HepG2 (cell line): ENCODE measurements at regions not wholly inside any gene's neighbourhood (a gene's known extent, or its start where the extent isn't known, plus 50 kb on each side); places are given as distances from the start of the nearest gene placed in this dataset.

Source experiments
- KDM5A ChIP-seq: fragments of 200-600 bp; sonication (generic); IDR thresholded peaks from 2 replicates; pipeline ENCODE4 v1.7.0; 2018; ENCODE audit warnings: antibody characterized with exemption, mild to moderate bottlenecking, low read length, borderline replicate concordance
- NFRKB ChIP-seq: fragments of 450-650 bp; IDR thresholded peaks from 2 replicates; pipeline ENCODE4 v1.6.1; 2017
- NRL ChIP-seq: sonication (generic); formaldehyde crosslinking; IDR thresholded peaks from 2 replicates; pipeline ENCODE4 v1.5.0; 2020; ENCODE audit warnings: missing genetic modification reagents, mild to moderate bottlenecking, moderate library complexity, borderline replicate concordance
- SKI ChIP-seq: fragments of 450-650 bp; IDR thresholded peaks from one replicate; pipeline ENCODE4 v1.6.1; 2018; ENCODE audit warnings: mild to moderate bottlenecking; ENCODE audit not compliant: partially characterized antibody
- ZNF234 ChIP-seq: sonication (generic); formaldehyde crosslinking; conservative IDR thresholded peaks from 2 replicates; pipeline ENCODE4 v1.5.1; 2020; ENCODE audit warnings: mild to moderate bottlenecking, missing genetic modification reagents
- TF ChIP-seq, protein P1 (sequence below): IDR thresholded peaks from 2 replicates; pipeline ENCODE4 v1.6.1; 2016; ENCODE audit warnings: mild to moderate bottlenecking
- TF ChIP-seq, protein P2 (sequence below): sonication (generic); formaldehyde crosslinking; IDR thresholded peaks from 2 replicates; pipeline ENCODE4 v1.9.0; 2021; ENCODE audit warnings: mild to moderate bottlenecking, missing genetic modification reagents
- TF ChIP-seq, protein P3 (sequence below): sonication (generic); formaldehyde crosslinking; IDR thresholded peaks from 2 replicates; pipeline ENCODE4 v1.4.0; 2020; ENCODE audit warnings: low read depth, missing genetic modification reagents

DNA sequence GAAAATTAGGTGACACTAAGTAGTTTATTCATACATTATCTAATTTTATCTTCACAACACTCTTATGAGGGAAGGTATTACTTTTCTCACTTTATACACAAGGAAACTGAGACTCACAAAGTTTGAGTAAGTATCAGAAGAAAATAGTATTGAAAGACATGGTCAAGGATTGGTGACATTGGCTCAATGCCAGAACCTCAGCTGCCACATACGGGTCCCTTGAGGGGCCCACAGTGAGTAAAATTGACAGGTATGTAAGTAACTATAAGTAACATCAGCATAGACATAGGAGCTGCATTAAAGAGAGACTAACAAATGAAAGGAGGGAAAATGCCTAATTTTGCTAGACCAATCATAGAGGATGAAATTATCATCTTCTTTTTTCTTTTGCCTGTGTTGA is 134.1 kb downstream of the COX18 start (continued):
- TF ChIP-seq SKI (no peak), KDM5A (no peak), NRL (CRISPR knock-in tag) (no peak), ZNF234 (CRISPR knock-in tag) (no peak), NFRKB (no peak)
- TF ChIP-seq, protein P1, sequence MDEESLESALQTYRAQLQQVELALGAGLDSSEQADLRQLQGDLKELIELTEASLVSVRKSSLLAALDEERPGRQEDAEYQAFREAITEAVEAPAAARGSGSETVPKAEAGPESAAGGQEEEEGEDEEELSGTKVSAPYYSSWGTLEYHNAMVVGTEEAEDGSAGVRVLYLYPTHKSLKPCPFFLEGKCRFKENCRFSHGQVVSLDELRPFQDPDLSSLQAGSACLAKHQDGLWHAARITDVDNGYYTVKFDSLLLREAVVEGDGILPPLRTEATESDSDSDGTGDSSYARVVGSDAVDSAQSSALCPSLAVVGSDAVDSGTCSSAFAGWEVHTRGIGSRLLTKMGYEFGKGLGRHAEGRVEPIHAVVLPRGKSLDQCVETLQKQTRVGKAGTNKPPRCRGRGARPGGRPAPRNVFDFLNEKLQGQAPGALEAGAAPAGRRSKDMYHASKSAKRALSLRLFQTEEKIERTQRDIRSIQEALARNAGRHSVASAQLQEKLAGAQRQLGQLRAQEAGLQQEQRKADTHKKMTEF (CRISPR knock-in tag): no peak
- TF ChIP-seq, protein P2, sequence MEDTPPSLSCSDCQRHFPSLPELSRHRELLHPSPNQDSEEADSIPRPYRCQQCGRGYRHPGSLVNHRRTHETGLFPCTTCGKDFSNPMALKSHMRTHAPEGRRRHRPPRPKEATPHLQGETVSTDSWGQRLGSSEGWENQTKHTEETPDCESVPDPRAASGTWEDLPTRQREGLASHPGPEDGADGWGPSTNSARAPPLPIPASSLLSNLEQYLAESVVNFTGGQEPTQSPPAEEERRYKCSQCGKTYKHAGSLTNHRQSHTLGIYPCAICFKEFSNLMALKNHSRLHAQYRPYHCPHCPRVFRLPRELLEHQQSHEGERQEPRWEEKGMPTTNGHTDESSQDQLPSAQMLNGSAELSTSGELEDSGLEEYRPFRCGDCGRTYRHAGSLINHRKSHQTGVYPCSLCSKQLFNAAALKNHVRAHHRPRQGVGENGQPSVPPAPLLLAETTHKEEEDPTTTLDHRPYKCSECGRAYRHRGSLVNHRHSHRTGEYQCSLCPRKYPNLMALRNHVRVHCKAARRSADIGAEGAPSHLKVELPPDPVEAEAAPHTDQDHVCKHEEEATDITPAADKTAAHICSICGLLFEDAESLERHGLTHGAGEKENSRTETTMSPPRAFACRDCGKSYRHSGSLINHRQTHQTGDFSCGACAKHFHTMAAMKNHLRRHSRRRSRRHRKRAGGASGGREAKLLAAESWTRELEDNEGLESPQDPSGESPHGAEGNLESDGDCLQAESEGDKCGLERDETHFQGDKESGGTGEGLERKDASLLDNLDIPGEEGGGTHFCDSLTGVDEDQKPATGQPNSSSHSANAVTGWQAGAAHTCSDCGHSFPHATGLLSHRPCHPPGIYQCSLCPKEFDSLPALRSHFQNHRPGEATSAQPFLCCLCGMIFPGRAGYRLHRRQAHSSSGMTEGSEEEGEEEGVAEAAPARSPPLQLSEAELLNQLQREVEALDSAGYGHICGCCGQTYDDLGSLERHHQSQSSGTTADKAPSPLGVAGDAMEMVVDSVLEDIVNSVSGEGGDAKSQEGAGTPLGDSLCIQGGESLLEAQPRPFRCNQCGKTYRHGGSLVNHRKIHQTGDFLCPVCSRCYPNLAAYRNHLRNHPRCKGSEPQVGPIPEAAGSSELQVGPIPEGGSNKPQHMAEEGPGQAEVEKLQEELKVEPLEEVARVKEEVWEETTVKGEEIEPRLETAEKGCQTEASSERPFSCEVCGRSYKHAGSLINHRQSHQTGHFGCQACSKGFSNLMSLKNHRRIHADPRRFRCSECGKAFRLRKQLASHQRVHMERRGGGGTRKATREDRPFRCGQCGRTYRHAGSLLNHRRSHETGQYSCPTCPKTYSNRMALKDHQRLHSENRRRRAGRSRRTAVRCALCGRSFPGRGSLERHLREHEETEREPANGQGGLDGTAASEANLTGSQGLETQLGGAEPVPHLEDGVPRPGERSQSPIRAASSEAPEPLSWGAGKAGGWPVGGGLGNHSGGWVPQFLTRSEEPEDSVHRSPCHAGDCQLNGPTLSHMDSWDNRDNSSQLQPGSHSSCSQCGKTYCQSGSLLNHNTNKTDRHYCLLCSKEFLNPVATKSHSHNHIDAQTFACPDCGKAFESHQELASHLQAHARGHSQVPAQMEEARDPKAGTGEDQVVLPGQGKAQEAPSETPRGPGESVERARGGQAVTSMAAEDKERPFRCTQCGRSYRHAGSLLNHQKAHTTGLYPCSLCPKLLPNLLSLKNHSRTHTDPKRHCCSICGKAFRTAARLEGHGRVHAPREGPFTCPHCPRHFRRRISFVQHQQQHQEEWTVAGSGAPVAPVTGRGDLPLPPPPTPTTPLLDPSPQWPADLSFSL: no peak
- TF ChIP-seq, protein P3, sequence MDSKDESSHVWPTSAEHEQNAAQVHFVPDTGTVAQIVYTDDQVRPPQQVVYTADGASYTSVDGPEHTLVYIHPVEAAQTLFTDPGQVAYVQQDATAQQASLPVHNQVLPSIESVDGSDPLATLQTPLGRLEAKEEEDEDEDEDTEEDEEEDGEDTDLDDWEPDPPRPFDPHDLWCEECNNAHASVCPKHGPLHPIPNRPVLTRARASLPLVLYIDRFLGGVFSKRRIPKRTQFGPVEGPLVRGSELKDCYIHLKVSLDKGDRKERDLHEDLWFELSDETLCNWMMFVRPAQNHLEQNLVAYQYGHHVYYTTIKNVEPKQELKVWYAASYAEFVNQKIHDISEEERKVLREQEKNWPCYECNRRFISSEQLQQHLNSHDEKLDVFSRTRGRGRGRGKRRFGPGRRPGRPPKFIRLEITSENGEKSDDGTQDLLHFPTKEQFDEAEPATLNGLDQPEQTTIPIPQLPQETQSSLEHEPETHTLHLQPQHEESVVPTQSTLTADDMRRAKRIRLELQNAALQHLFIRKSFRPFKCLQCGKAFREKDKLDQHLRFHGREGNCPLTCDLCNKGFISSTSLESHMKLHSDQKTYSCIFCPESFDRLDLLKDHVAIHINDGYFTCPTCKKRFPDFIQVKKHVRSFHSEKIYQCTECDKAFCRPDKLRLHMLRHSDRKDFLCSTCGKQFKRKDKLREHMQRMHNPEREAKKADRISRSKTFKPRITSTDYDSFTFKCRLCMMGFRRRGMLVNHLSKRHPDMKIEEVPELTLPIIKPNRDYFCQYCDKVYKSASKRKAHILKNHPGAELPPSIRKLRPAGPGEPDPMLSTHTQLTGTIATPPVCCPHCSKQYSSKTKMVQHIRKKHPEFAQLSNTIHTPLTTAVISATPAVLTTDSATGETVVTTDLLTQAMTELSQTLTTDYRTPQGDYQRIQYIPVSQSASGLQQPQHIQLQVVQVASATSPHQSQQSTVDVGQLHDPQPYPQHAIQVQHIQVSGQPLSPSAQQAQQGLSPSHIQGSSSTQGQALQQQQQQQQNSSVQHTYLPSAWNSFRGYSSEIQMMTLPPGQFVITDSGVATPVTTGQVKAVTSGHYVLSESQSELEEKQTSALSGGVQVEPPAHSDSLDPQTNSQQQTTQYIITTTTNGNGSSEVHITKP (CRISPR knock-in tag): no peak
